ENCODE measurements at regions not wholly inside any gene's neighbourhood (a gene's known extent, or its start where the extent isn't known, plus 50 kb on each side); places are given as distances from the start of the nearest gene placed in this dataset.

DNA sequence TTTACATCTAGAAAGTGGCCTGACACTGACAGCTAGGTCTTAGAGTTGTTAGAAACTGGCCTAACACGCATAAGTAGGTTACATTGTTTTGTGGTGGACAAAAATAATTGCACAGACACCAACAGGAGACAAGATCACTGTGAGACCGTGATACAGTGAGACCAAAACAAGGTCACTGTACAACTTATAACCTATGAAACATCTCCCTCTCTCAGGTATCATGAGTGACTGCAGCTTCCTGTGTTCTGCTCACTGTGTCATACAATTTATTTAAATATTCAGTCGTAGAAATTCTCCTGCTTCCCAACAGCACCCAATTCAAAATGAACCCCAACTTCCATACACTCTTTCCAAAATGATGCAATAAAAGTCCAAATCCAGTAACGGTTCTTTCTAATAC, 2165.2 kb downstream of the PCDH9 start:
- H3K27me3 ChIP-seq (replicated peaks; ENCODE audit: insufficient read depth, low read length), result no peaks in the 10 kb centered on the region
- H2AFZ ChIP-seq (ENCODE audit: low read length), result 0 out of 2 replicates have a peak overlapping the region, but pooled peaks have one; percentile 19
- no peaks in the 10 kb centered on the region for H3K9me2 ChIP-seq (replicated peaks; ENCODE audit: insufficient read depth, low read length)
- H3K27ac ChIP-seq (ENCODE audit: low read length), result peak overlapping the region; percentile 59; the same call in 1 of the 2 replicates
- no peak overlapping the region for H3K9ac ChIP-seq (ENCODE audit: low read length)
- peaks cover 8% of the 10 kb centered on the region; the same call in 1 of the 2 replicates for H3K4me1 ChIP-seq (ENCODE audit: low read length)
- H3K4me3 ChIP-seq (ENCODE audit: low read length), result no peak overlapping the region
- H4K20me1 ChIP-seq (ENCODE audit: insufficient read depth, low read length), result no peaks in the 10 kb centered on the region
- H3K9me3 ChIP-seq (replicated peaks; ENCODE audit: insufficient read depth, low read length), result no peaks in the 10 kb centered on the region
- H3K36me3 ChIP-seq (replicated peaks; ENCODE audit: insufficient read depth, low read length), result no peaks in the 10 kb centered on the region
- 0 out of 2 replicates have a peak, but pooled peaks cover 4% of the 10 kb centered on the region for H3F3A ChIP-seq (ENCODE audit: insufficient read depth, low read length)
- H3K79me2 ChIP-seq (ENCODE audit: low read length), result no peaks in the 10 kb centered on the region
- DNase-seq, result peak; percentile 63
- TF ChIP-seq, protein P1, sequence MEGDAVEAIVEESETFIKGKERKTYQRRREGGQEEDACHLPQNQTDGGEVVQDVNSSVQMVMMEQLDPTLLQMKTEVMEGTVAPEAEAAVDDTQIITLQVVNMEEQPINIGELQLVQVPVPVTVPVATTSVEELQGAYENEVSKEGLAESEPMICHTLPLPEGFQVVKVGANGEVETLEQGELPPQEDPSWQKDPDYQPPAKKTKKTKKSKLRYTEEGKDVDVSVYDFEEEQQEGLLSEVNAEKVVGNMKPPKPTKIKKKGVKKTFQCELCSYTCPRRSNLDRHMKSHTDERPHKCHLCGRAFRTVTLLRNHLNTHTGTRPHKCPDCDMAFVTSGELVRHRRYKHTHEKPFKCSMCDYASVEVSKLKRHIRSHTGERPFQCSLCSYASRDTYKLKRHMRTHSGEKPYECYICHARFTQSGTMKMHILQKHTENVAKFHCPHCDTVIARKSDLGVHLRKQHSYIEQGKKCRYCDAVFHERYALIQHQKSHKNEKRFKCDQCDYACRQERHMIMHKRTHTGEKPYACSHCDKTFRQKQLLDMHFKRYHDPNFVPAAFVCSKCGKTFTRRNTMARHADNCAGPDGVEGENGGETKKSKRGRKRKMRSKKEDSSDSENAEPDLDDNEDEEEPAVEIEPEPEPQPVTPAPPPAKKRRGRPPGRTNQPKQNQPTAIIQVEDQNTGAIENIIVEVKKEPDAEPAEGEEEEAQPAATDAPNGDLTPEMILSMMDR (IDR thresholded peaks at IDR 0.05; ENCODE audit: low read length), result peak; percentile 22
- no peak for TF ChIP-seq EZH2 (optimal IDR thresholded peaks at IDR 0.05; ENCODE audit: low read depth, low read length)
- peak overlapping the region; percentile 55; the same call in 1 of the 2 replicates for H3K4me2 ChIP-seq (ENCODE audit: low read depth, low read length)

GRCh38 chr13:65063753-65064152, 2166.4 kb downstream of the PCDH9 start:
- Histone ChIP-seq H3K9ac (ENCODE audit: low read length) (no peak overlapping the region), H3K9me3 (replicated peaks; ENCODE audit: insufficient read depth, low read length) (no peaks in the 10 kb centered on the region), H3K27ac (ENCODE audit: low read length) (no peak overlapping the region), H3K4me2 (ENCODE audit: low read depth, low read length) (no peak overlapping the region), H2AFZ (ENCODE audit: low read length) (no peak overlapping the region), H3F3A (ENCODE audit: insufficient read depth, low read length) (0 out of 2 replicates have a peak, but pooled peaks cover 4% of the 10 kb centered on the region), H3K4me1 (ENCODE audit: low read length) (peaks cover 8% of the 10 kb centered on the region; the same call in 1 of the 2 replicates), H3K9me2 (replicated peaks; ENCODE audit: insufficient read depth, low read length) (no peaks in the 10 kb centered on the region), H3K36me3 (replicated peaks; ENCODE audit: insufficient read depth, low read length) (no peaks in the 10 kb centered on the region), H4K20me1 (ENCODE audit: insufficient read depth, low read length) (no peaks in the 10 kb centered on the region), H3K27me3 (replicated peaks; ENCODE audit: insufficient read depth, low read length) (no peaks in the 10 kb centered on the region), H3K79me2 (ENCODE audit: low read length) (no peaks in the 10 kb centered on the region), H3K4me3 (ENCODE audit: low read length) (no peak overlapping the region)
- DNase-seq, result peak; percentile 6
- TF ChIP-seq EZH2phosphoT487 (IDR thresholded peaks at IDR 0.05; ENCODE audit: low read length) (no peak), EZH2 (optimal IDR thresholded peaks at IDR 0.05; ENCODE audit: low read depth, low read length) (no peak)
- TF ChIP-seq, protein P1 (IDR thresholded peaks at IDR 0.05; ENCODE audit: low read length), result no peak

DNA sequence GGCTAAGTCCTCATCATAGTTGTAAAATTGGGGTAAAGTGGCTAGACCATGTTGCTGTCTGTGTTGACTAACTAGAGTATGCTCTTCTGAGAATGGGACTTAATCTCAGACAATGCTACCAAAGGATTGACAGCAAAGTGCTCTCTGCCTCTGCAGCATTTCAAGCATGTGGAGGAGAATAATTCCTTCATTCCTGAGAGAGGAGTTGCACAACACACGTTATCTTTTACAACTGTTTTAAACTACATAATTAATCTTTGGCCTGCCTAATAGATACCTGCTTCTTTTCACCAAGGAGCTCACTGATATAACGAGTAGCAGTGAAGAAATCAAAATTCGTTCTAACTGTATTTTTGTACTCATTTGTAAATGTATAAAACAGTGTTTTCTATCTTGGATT, 2172.2 kb downstream of the PCDH9 start:
- Histone ChIP-seq H4K20me1 (ENCODE audit: insufficient read depth, low read length) (no peaks in the 10 kb centered on the region), H3F3A (ENCODE audit: insufficient read depth, low read length) (no peaks in the 10 kb centered on the region), H3K9me3 (replicated peaks; ENCODE audit: insufficient read depth, low read length) (no peaks in the 10 kb centered on the region), H3K4me3 (ENCODE audit: low read length) (no peak overlapping the region), H3K36me3 (replicated peaks; ENCODE audit: insufficient read depth, low read length) (no peaks in the 10 kb centered on the region), H3K9ac (ENCODE audit: low read length) (no peak overlapping the region), H3K79me2 (ENCODE audit: low read length) (no peaks in the 10 kb centered on the region), H2AFZ (ENCODE audit: low read length) (no peak overlapping the region), H3K9me2 (replicated peaks; ENCODE audit: insufficient read depth, low read length) (no peaks in the 10 kb centered on the region), H3K4me1 (ENCODE audit: low read length) (no peaks in the 10 kb centered on the region), H3K27me3 (replicated peaks; ENCODE audit: insufficient read depth, low read length) (no peaks in the 10 kb centered on the region), H3K27ac (ENCODE audit: low read length) (no peak overlapping the region), H3K4me2 (ENCODE audit: low read depth, low read length) (no peak overlapping the region)
- TF ChIP-seq, protein P1 (IDR thresholded peaks at IDR 0.05; ENCODE audit: low read length), result no peak
- no peak for TF ChIP-seq EZH2phosphoT487 (IDR thresholded peaks at IDR 0.05; ENCODE audit: low read length)
- no peak for TF ChIP-seq EZH2 (optimal IDR thresholded peaks at IDR 0.05; ENCODE audit: low read depth, low read length)
- DNase-seq, result no peak

All from MM.1S (cell line).